Chondrocyte (in vitro differentiated cells): ENCODE measurements at regions not wholly inside any gene's neighbourhood (a gene's known extent, or its start where the extent isn't known, plus 50 kb on each side); places are given as distances from the start of the nearest gene placed in this dataset.

Experiments used
- DNase-seq: peaks from one replicate; pipeline ENCODE4 v3.0.0; 2021; ENCODE audit warnings: mixed read lengths, low spot score
- H3K27ac Mint-ChIP-seq: one replicate; pipeline ENCODE4 v1.8.0; 2021; ENCODE audit warnings: mild to moderate bottlenecking, moderate library complexity, mixed read lengths; ENCODE audit not compliant: unreplicated experiment
- H3K27me3 Mint-ChIP-seq: 2 replicates; pipeline ENCODE4 v1.8.0; 2021; ENCODE audit warnings: low read depth, mixed read lengths
- H3K36me3 Mint-ChIP-seq: 2 replicates; pipeline ENCODE4 v1.8.0; 2021; ENCODE audit warnings: low read depth, mixed read lengths
- H3K4me1 Mint-ChIP-seq: 2 replicates; pipeline ENCODE4 v1.8.0; 2021; ENCODE audit warnings: low read depth, mild to moderate bottlenecking, mixed read lengths
- H3K4me3 Mint-ChIP-seq: one replicate; pipeline ENCODE4 v1.8.0; 2021; ENCODE audit warnings: mild to moderate bottlenecking, moderate library complexity, mixed read lengths; ENCODE audit not compliant: unreplicated experiment
- H3K9me3 Mint-ChIP-seq: 2 replicates; pipeline ENCODE4 v1.8.0; 2021; ENCODE audit warnings: low read depth, mixed read lengths
- CTCF ChIP-seq: fragments of 200-600 bp; sonication (generic); IDR thresholded peaks from 2 replicates; pipeline ENCODE4 v1.5.0; 2021; ENCODE audit warnings: antibody characterized with exemption, mild to moderate bottlenecking, moderate library complexity

- H3K9me3 Mint-ChIP-seq, result no peaks in the 10 kb centered on the region
- H3K27ac Mint-ChIP-seq, result no peak overlapping the region
- H3K4me3 Mint-ChIP-seq, result peak overlapping the region; percentile 84
- H3K27me3 Mint-ChIP-seq, result peaks cover 9% of the 10 kb centered on the region
- peaks cover 24% of the 10 kb centered on the region for H3K4me1 Mint-ChIP-seq
- H3K36me3 Mint-ChIP-seq, result no peaks in the 10 kb centered on the region
- TF ChIP-seq CTCF, result peak; percentile 3
- DNase-seq, result no peak
These were observed 133.5 kb upstream of the DPYD start for GRCh38 chr1:98054367-98054701.

DNA sequence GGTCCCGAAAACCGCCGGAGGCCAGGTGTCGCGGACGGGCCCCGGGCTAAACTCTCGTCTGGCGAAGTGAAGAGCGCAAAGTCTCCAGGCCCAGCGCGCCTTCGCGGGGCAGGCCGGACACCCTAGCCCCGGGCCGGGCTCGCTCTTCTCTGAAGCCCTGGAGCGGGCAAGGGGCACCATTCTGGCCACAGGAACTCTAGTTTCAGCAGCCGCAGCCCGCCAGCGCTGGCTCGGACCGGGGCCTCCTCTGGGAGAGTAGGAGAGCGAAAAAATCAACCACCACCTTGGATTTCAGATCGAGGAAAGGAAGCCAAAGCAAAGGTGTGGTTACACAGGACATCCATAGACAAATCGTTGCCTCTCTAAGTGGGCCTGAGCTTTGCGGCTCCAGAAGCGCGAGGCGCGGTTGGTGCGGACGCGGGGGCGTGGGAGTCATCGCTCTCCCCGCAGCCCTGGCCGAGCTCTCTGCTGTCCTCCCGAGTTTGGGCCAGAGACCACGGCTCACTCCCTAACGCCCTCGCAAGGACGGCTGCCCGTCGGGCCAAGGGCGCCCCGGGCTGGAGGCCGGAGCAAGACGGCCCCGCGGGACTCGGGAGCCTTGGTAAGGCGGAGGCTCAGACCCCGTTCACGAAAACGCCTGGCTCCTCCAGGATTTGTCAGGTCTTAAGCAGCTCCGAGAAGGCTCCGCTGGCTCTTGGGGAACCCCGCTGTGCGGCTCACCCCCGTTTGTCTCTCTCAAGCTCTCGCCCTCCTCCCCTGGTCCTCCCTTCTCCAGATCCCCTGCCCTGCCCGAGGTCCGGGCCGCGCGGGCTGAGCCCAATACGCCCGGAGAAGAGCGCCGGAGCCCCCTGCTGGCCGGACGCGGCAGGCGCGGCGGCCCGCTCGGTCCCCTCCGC lies 132.9 kb upstream of the DPYD start:
- Mint-ChIP-seq H3K36me3 (no peaks in the 10 kb centered on the region), H3K9me3 (no peaks in the 10 kb centered on the region), H3K27ac (peak overlapping the region; percentile 80), H3K4me3 (peak overlapping the region; percentile 84), H3K27me3 (peaks cover 10% of the 10 kb centered on the region), H3K4me1 (peaks cover 30% of the 10 kb centered on the region)
- peak; percentile 94 for DNase-seq
- peak; percentile 99 for TF ChIP-seq CTCF

GRCh38 chr1:98051065-98051675 lies 130.3 kb upstream of the DPYD start:
- H3K9me3 Mint-ChIP-seq, result no peaks in the 10 kb centered on the region
- H3K27ac Mint-ChIP-seq, result no peak overlapping the region
- no peak for DNase-seq
- TF ChIP-seq CTCF, result peak; percentile 94
- H3K4me1 Mint-ChIP-seq, result peaks cover 41% of the 10 kb centered on the region
- H3K27me3 Mint-ChIP-seq, result peaks cover 14% of the 10 kb centered on the region
- no peaks in the 10 kb centered on the region for H3K36me3 Mint-ChIP-seq
- H3K4me3 Mint-ChIP-seq, result no peak overlapping the region

GRCh38 chr1:98049370-98050135 lies 128.7 kb upstream of the DPYD start:
- H3K27ac Mint-ChIP-seq, result no peak overlapping the region
- H3K9me3 Mint-ChIP-seq, result no peaks in the 10 kb centered on the region

More at GRCh38 chr1:98049370-98050135, 128.7 kb upstream of the DPYD start:
- no peak for TF ChIP-seq CTCF
- Mint-ChIP-seq H3K4me1 (peaks cover 48% of the 10 kb centered on the region), H3K36me3 (no peaks in the 10 kb centered on the region), H3K27me3 (peaks cover 14% of the 10 kb centered on the region), H3K4me3 (peak overlapping the region; percentile 66)
- no peak for DNase-seq
